Breast epithelium (tissue), 3 donors: ENCODE measurements at regions not wholly inside any gene's neighbourhood (a gene's known extent, or its start where the extent isn't known, plus 50 kb on each side); places are given as distances from the start of the nearest gene placed in this dataset.

Experiments used
- CTCF ChIP-seq, 3 donors: fragments of 450-650 bp; IDR thresholded peaks; one replicate each; pipeline ENCODE4 v1.5.1; 2016 to 2017; ENCODE audit warnings: antibody characterized with exemption in 3 of 3, mild to moderate bottlenecking in 3 of 3, moderate library complexity in 3 of 3
- POLR2A ChIP-seq: fragments of 450-650 bp; IDR thresholded peaks from one replicate; pipeline ENCODE4 v1.6.1; 2016; ENCODE audit warnings: antibody characterized with exemption, mild to moderate bottlenecking, moderate library complexity

GRCh38 chr1:64363616-64364015 lies 106.3 kb upstream of the CACHD1 start:
- TF ChIP-seq CTCF (IDR thresholded peaks at IDR 0.05) (no peak), POLR2A (no peak)
